GM13977 (cell line): ENCODE measurements at regions not wholly inside any gene's neighbourhood (a gene's known extent, or its start where the extent isn't known, plus 50 kb on each side); places are given as distances from the start of the nearest gene placed in this dataset.

Experiments
- DNase-seq: peaks from one replicate; pipeline ENCODE4 v3.0.0; 2012; ENCODE audit warnings: low spot score
- in situ Hi-C: fragments of 300-500 bp; cut with MboI; formaldehyde crosslinking; loops from one replicate; pipeline ENCODE4 v1.12.0; 2022; ENCODE audit warnings: low sequenced_read_pairs, low pct_unique_long_range_greater_than_20kb, mixed read lengths, inconsistent platforms; ENCODE audit not compliant: unreplicated experiment
- TF ChIP-seq, protein P1 (sequence below): IDR thresholded peaks from 2 replicates; pipeline ENCODE4 v1.5.1; 2012; ENCODE audit warnings: mild to moderate bottlenecking, control low read depth; ENCODE audit not compliant: insufficient read depth; ENCODE audit errors: extremely low read depth, missing control alignments

DNA sequence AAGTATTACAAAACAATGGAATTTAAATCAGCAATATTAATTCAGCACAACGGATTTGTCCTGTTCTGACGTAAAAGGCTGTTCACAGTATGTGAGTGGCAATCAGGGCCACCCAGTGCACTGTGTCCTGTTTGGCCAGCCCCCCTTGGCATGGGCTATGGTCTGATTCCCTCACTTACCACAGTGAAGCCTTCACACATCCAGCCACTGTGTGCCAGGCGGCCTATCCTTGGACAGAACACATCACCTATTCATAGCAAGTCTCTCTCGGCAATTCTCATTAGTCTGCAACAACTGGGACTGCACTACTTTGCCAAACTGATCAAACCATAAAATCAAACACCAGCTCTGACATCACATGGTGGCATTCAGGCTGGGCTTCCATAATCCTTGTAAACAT is 221.5 kb upstream of the TSHZ3 start:
- in situ Hi-C loops: no loop called here

DNA sequence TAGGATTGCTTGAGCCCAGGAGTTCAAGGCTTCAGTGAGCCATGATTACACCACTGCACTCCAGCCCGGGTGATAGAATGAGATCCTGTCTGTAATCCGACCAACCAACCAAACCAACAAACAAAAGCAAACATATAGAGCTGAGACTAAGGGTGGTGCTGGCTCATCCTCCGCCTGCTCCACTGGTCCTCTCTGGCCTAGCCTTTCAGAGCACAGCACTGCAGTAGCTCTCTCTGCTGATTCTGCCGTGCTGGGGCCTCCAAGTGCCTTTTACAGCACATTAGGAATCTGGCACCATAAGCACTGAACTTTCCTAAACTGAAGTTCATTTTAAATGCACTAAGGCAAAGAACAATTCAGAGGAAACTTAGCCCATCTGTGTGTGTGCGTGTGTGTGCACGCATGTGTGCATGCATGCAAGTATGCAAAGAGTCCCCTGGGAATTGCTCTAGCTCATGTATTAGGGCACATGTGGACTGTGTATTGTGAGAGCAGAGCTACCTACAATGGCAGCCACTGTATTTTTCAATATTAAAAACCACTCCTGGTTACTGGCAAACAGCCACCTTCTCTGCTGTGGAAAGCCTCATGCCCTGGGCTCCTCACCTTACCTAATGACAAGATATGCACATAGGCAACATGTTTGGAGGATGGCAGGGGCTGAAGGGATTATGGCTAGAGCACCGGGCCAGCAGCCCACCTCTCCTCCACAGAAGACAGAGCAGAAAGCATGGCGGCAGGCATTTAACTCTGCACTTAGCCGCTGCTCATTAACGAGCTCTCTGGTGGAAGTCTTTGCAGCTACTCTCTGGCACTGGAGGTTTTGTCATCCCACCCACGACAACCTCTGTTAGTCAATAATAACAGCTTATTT is 223.1 kb upstream of the TSHZ3 start:
- DNase-seq: no peak
- TF ChIP-seq, protein P1, sequence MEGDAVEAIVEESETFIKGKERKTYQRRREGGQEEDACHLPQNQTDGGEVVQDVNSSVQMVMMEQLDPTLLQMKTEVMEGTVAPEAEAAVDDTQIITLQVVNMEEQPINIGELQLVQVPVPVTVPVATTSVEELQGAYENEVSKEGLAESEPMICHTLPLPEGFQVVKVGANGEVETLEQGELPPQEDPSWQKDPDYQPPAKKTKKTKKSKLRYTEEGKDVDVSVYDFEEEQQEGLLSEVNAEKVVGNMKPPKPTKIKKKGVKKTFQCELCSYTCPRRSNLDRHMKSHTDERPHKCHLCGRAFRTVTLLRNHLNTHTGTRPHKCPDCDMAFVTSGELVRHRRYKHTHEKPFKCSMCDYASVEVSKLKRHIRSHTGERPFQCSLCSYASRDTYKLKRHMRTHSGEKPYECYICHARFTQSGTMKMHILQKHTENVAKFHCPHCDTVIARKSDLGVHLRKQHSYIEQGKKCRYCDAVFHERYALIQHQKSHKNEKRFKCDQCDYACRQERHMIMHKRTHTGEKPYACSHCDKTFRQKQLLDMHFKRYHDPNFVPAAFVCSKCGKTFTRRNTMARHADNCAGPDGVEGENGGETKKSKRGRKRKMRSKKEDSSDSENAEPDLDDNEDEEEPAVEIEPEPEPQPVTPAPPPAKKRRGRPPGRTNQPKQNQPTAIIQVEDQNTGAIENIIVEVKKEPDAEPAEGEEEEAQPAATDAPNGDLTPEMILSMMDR: no peak
- in situ Hi-C loops: no loop called here

More for the DNA sequence above, 221.5 kb upstream of the TSHZ3 start:
- DNase-seq: no peak
- TF ChIP-seq, protein P1: no peak

DNA sequence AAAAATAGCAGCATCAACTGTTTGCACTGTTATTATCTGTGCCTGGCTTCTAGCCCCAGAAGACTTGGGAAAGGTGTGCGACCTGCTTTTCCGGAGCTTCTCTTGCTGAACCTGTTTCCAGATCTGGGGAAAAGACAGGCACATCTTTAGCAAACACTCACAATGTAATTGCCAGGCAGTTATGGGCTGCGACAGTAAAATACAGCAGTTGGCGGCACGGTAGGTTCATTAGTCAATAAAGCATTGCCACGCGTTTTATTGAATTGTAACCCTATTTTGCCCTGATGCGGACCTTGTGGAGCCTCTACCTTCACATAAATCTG is 223.7 kb upstream of the TSHZ3 start:
- TF ChIP-seq, protein P1: no peak
- no peak for DNase-seq
- in situ Hi-C loops: no loop called here

DNA sequence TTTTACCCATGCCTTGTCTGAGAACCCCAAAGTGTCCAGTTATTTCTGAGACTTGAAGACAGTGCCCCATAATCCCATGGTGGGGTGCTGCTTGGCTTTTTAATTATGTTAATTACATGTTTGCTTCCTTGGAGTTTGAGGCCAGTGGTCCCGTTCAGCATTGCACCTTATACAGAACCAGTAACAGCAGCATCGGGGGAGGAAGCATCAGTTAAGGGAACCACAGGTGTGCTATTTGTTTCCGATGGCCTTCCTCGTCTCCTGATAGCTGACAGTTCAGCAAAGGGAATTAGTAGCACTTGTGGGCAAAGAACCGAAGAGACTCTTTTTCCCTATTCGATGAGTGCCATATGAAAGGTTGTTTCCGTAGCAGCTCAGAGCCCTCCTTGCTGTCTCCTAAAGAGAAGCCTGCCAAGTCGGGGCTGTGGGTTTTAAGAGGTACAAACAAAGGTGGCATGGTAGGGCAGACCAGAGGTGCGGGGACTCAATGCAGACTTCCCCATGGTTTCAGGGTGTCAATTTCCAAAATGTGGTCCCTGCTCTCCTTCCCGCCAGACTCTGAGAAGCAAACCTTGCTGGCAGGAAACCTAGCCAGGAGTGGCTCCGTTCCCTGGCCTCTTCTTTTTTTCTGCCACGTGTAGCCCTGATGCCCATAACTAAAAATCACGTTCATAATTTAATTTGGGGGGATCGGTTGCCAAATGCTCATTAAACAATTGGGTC is 225.2 kb upstream of the TSHZ3 start:
- DNase-seq: no peak
- in situ Hi-C loops: no loop called here
- TF ChIP-seq, protein P1: no peak

- DNase-seq: no peak
- TF ChIP-seq, protein P1: no peak
- in situ Hi-C loops: no loop called here
These were observed 226.7 kb upstream of the TSHZ3 start for GRCh38 chr19:31575846-31576335.

DNA sequence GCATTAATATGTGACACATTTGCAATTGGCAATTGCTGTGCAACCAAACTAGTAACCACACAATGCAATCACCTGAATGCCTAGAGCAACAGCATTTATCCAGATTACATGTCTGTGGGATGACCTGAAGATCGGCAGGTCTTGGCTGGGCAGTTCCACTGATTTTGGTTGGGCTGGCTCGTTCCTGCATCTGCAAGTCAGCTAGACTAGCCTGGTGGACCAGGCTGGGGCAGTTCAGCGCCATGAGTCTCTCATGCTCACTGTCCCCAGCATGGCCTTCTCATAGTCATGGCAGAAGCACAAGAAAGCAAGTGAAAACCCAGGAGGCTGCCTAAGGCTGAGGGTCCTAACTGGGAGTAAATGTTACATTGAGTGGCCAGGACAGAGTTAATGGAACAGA is 229.1 kb upstream of the TSHZ3 start:
- no peak for DNase-seq
- in situ Hi-C loops: no loop called here
- TF ChIP-seq, protein P1: no peak
